SK-N-SH (cell line): ENCODE measurements at regions not wholly inside any gene's neighbourhood (a gene's known extent, or its start where the extent isn't known, plus 50 kb on each side); places are given as distances from the start of the nearest gene placed in this dataset.

ENCODE experiments used
- CTCF ChIA-PET: fragments of 300-600, 350-600 bp; formaldehyde crosslinking; extraction: SDS; loops from one replicate; lab custom pipeline; 2021; lab: Yijun Ruan, JAX
- POLR2A ChIA-PET: fragments of 350-600 bp; sonication (Branson Sonifier 250); formaldehyde crosslinking; extraction: SDS; loops from one replicate; lab custom pipeline; 2020; ENCODE audit warnings: antibody characterized with exemption, inconsistent platforms; lab: Yijun Ruan, JAX
- DNase-seq: peaks from one replicate; pipeline ENCODE4 v3.0.0; 2012
- H2AFZ ChIP-seq: fragments of 200-600 bp; sonication (generic); 2 replicates; pipeline ENCODE4 v1.8.1; 2016; ENCODE audit warnings: antibody characterized with exemption, mild to moderate bottlenecking, low read depth
- H3F3A ChIP-seq: fragments of 200-600 bp; sonication (generic); replicated peaks from 2 replicates; pipeline ENCODE3; 2016; ENCODE audit warnings: antibody characterized with exemption, mild to moderate bottlenecking; ENCODE audit not compliant: insufficient read depth
- H3K27ac ChIP-seq, 2 experiments: fragments of 200-500 bp in 1 of 2; fragments of 200-600 bp in 1 of 2; sonication (Bioruptor generic) in 1 of 2; sonication (generic), shearing (Covaris generic) in 1 of 2; 2 replicates each; pipeline versions ENCODE4 v1.5.1 to v1.6.1; 2014 to 2016; ENCODE audit warnings: low read depth in 2 of 2, inconsistent platforms in 1 of 2, low read length in 1 of 2, mild to moderate bottlenecking in 1 of 2, mixed read lengths in 1 of 2
- H3K27me3 ChIP-seq: fragments of 200-600 bp; sonication (generic), shearing (Covaris generic); 2 replicates; pipeline ENCODE4 v1.6.1; 2016; ENCODE audit warnings: mixed run types; ENCODE audit not compliant: insufficient read depth
- H3K36me3 ChIP-seq, 2 experiments: fragments of 200-500 bp in 1 of 2; fragments of 200-600 bp in 1 of 2; sonication (Bioruptor generic) in 1 of 2; sonication (generic) in 1 of 2; replicated peaks in 1 of 2; 2 replicates each; pipeline versions ENCODE3 to v1.5.1; 2014 to 2016; ENCODE audit warnings: low read length in 1 of 2, mild to moderate bottlenecking in 1 of 2; ENCODE audit not compliant: insufficient read depth in 2 of 2, control insufficient read depth in 1 of 2
- H3K4me1 ChIP-seq, 2 experiments: fragments of 200-500 bp in 1 of 2; fragments of 200-600 bp in 1 of 2; sonication (Bioruptor generic) in 1 of 2; sonication (generic), shearing (Covaris generic) in 1 of 2; 2 replicates each; pipeline versions ENCODE4 v1.5.1 to v1.6.1; 2014 to 2016; ENCODE audit warnings: low read depth in 1 of 2, low read length in 1 of 2, mixed run types in 1 of 2; ENCODE audit not compliant: insufficient read depth in 2 of 2, control insufficient read depth in 1 of 2
- H3K4me2 ChIP-seq: fragments of 200-600 bp; sonication (generic), shearing (Covaris generic); 2 replicates; pipeline ENCODE4 v1.6.1; 2017; ENCODE audit warnings: mixed run types
- H3K4me3 ChIP-seq, 2 experiments: fragments of 200-500 bp in 1 of 2; fragments of 200-600 bp in 1 of 2; sonication (Bioruptor generic) in 1 of 2; sonication (generic), shearing (Covaris generic) in 1 of 2; 2 replicates each; pipeline versions ENCODE4 v1.5.1 to v1.8.1; 2014 to 2016; ENCODE audit warnings: low read depth in 2 of 2, inconsistent platforms in 1 of 2, low read length in 1 of 2, mild to moderate bottlenecking in 1 of 2, mixed read lengths in 1 of 2, moderate library complexity in 1 of 2
- H3K79me2 ChIP-seq: fragments of 200-600 bp; sonication (generic); 2 replicates; pipeline ENCODE4 v1.8.1; 2017; ENCODE audit warnings: mild to moderate bottlenecking; ENCODE audit not compliant: insufficient read depth
- H3K9ac ChIP-seq: fragments of 200-600 bp; sonication (generic); 2 replicates; pipeline ENCODE4 v1.6.1; 2017; ENCODE audit warnings: mixed run types
- H3K9me2 ChIP-seq: fragments of 200-600 bp; sonication (generic); 2 replicates; pipeline ENCODE4 v1.6.1; 2017; ENCODE audit warnings: mixed run types
- H3K9me3 ChIP-seq: fragments of 200-600 bp; sonication (generic); 2 replicates; pipeline ENCODE4 v1.6.1; 2017; ENCODE audit warnings: mixed run types, mild to moderate bottlenecking, moderate library complexity
- H4K20me1 ChIP-seq: fragments of 200-600 bp; sonication (generic); 2 replicates; pipeline ENCODE4 v1.6.1; 2017; ENCODE audit warnings: mild to moderate bottlenecking, mixed run types; ENCODE audit not compliant: insufficient read depth
- EP300 ChIP-seq, 2 experiments: IDR thresholded peaks; 2 replicates each; pipeline versions ENCODE4 v1.4.0 to v1.6.1; 2012; ENCODE audit warnings: borderline replicate concordance in 1 of 2, low read depth in 1 of 2, low read length in 1 of 2
- FOXJ3 ChIP-seq: sonication (generic); formaldehyde crosslinking; IDR thresholded peaks from 2 replicates; pipeline ENCODE4 v1.5.1; 2020; ENCODE audit warnings: mild to moderate bottlenecking, missing genetic modification reagents
- FOXM1 ChIP-seq: IDR thresholded peaks from 2 replicates; pipeline ENCODE4 v1.4.0; 2012; ENCODE audit warnings: low read depth, mild to moderate bottlenecking
- GATA2 ChIP-seq: sonication (generic); formaldehyde crosslinking; IDR thresholded peaks from 2 replicates; pipeline ENCODE4 v1.5.0; 2020; ENCODE audit warnings: mild to moderate bottlenecking, missing genetic modification reagents
- IRF3 ChIP-seq: fragments of 150-350 bp; IDR thresholded peaks from 2 replicates; pipeline ENCODE4 v1.6.1; 2016; ENCODE audit warnings: mild to moderate bottlenecking, low read depth, low read length
- JUND ChIP-seq: IDR thresholded peaks from 2 replicates; pipeline ENCODE4 v1.4.0; 2012
- MAX ChIP-seq: IDR thresholded peaks from 2 replicates; pipeline ENCODE4 v1.4.0; 2012; ENCODE audit warnings: low read depth
- PBX3 ChIP-seq: IDR thresholded peaks from 2 replicates; pipeline ENCODE4; 2012
- POLR2AphosphoS5 ChIP-seq: IDR thresholded peaks from 2 replicates; pipeline ENCODE4 v1.6.1; 2012; ENCODE audit warnings: low read depth, low read length
- REST ChIP-seq: IDR thresholded peaks from 2 replicates; pipeline ENCODE4 v1.6.1; 2012; ENCODE audit warnings: mild to moderate bottlenecking, low read depth, low read length, moderate library complexity
- RFX5 ChIP-seq: IDR thresholded peaks from 2 replicates; pipeline ENCODE4 v1.6.1; 2012; ENCODE audit warnings: mild to moderate bottlenecking, improper control_type of control experiment, low read length
- RXRA ChIP-seq: IDR thresholded peaks from 2 replicates; pipeline ENCODE4 v1.4.0; 2012; ENCODE audit warnings: low read depth, mild to moderate bottlenecking, borderline replicate concordance
- SIN3A ChIP-seq: IDR thresholded peaks from 2 replicates; pipeline ENCODE4 v1.6.1; 2012; ENCODE audit warnings: low read depth, mild to moderate bottlenecking, low read length, moderate library complexity, borderline replicate concordance
- TCF12 ChIP-seq: IDR thresholded peaks from 2 replicates; pipeline ENCODE4 v1.4.0; 2012
- USF2 ChIP-seq: fragments of 150-350 bp; IDR thresholded peaks from 2 replicates; pipeline ENCODE4 v1.6.1; 2017; ENCODE audit warnings: antibody characterized with exemption, low read length, low read depth, borderline replicate concordance
- WGBS: methylation state at CpG from one replicate; pipeline ENCODE4 v1.1.6; 2017; ENCODE audit warnings: low lambda C conversion rate; 5-methylcytosine and 5-hydroxymethylcytosine counted together

- Histone ChIP-seq H4K20me1 (no peaks in the 10 kb centered on the region), H3K79me2 (no peaks in the 10 kb centered on the region), H3K36me3 (peaks cover 0 to 8% of the 10 kb centered on the region in 2 experiments), H3K9me3 (peaks cover 17% of the 10 kb centered on the region; the same call in 1 of the 2 replicates), H3K9ac (peak overlapping the region; percentile 54; the same call in 1 of the 2 replicates), H3K27me3 (no peaks in the 10 kb centered on the region), H3K9me2 (no peaks in the 10 kb centered on the region), H3K4me2 (peak overlapping the region; percentile 55; the same call in 1 of the 2 replicates), H3K4me1 (no peaks in the 10 kb centered on the region; a peak in 2 of 4 replicates), H3F3A (peaks cover 44% of the 10 kb centered on the region), H2AFZ (peak overlapping the region; percentile 12; the same call in 1 of the 2 replicates), H3K4me3 (peak overlapping the region in 1 of 2 experiments; percentile 28; a peak in 1 of 4 replicates), H3K27ac (peak overlapping the region; percentile 87 to 92)
- no peak for DNase-seq
- CTCF ChIA-PET = interaction anchor here (1.2 kb wide), 1 partner anchor 9 kb away, joined by 4 read pairs; no protein-coding TSS in a partner anchor
- TF ChIP-seq EP300 (IDR thresholded peaks at IDR 0.05; ENCODE audit: borderline replicate concordance in 1 of 2, low read depth in 1 of 2, low read length in 1 of 2) = 0 out of 4 replicates have a peak, but pooled peaks of 1 of the 2 experiments have one; percentile 27
- TF ChIP-seq FOXM1 = no peak
- no peak for TF ChIP-seq RXRA
- TF ChIP-seq IRF3 = no peak
- TF ChIP-seq PBX3 = peak; percentile 54
- TF ChIP-seq TCF12 = peak; percentile 30
- WGBS = 15% methylated on average over 3 of the region's 3 CpGs
- POLR2A ChIA-PET = no interaction called here
Observed at GRCh38 chr6:140537211-140537610, 1162.8 kb upstream of the CITED2 start.

- Histone ChIP-seq H3K9ac (no peak overlapping the region), H3K36me3 (peaks cover 0 to 8% of the 10 kb centered on the region in 2 experiments), H3F3A (peaks cover 44% of the 10 kb centered on the region), H3K4me2 (no peak overlapping the region), H3K27me3 (no peaks in the 10 kb centered on the region), H3K4me1 (no peaks in the 10 kb centered on the region; a peak in 2 of 4 replicates), H3K27ac (no peak overlapping the region), H2AFZ (no peak overlapping the region; the same call in 1 of the 2 replicates), H3K79me2 (no peaks in the 10 kb centered on the region), H3K9me2 (no peaks in the 10 kb centered on the region), H3K4me3 (no peak overlapping the region), H4K20me1 (no peaks in the 10 kb centered on the region), H3K9me3 (peaks cover 17% of the 10 kb centered on the region; the same call in 1 of the 2 replicates)
- ChIA-PET POLR2A (no interaction called here), CTCF (no interaction called here)
- 46% methylated on average over 1 of the region's 1 CpG for WGBS
- DNase-seq = no peak
- TF ChIP-seq IRF3 = no peak
- no peak for TF ChIP-seq GATA2 (CRISPR knock-in tag)
- TF ChIP-seq MAX = no peak
- TF ChIP-seq PBX3 = no peak
- TF ChIP-seq POLR2AphosphoS5 = no peak
- TF ChIP-seq JUND = no peak
- no peak for TF ChIP-seq REST
- no peak for TF ChIP-seq RFX5
- TF ChIP-seq SIN3A = no peak
- TF ChIP-seq USF2 = no peak
- no peak for TF ChIP-seq FOXJ3
Observed at GRCh38 chr6:140535511-140535910, 1161.1 kb upstream of the CITED2 start.
